ENCODE measurements at regions not wholly inside any gene's neighbourhood (a gene's known extent, or its start where the extent isn't known, plus 50 kb on each side); places are given as distances from the start of the nearest gene placed in this dataset.

- ATAC-seq: no peak
- TF ChIP-seq ZNF565 (CRISPR knock-in tag; conservative IDR thresholded peaks at IDR 0.05; ENCODE audit: low read depth) (no peak), TSHZ2 (CRISPR knock-in tag; IDR thresholded peaks at IDR 0.05) (no peak), CSRNP3 (CRISPR knock-in tag; IDR thresholded peaks at IDR 0.05) (no peak), GLIS3 (CRISPR knock-in tag; IDR thresholded peaks at IDR 0.05) (no peak), TOX (CRISPR knock-in tag; IDR thresholded peaks at IDR 0.05; ENCODE audit: borderline replicate concordance) (no peak), SNAI2 (CRISPR knock-in tag; IDR thresholded peaks at IDR 0.05) (no peak), ESRRG (CRISPR knock-in tag; IDR thresholded peaks at IDR 0.05) (no peak), ISL1 (CRISPR knock-in tag; IDR thresholded peaks at IDR 0.05) (no peak), TCF4 (CRISPR knock-in tag; IDR thresholded peaks at IDR 0.05; ENCODE audit: borderline replicate concordance) (no peak), PPARA (CRISPR knock-in tag; IDR thresholded peaks at IDR 0.05; ENCODE audit: borderline replicate concordance) (no peak), BACH2 (CRISPR knock-in tag; IDR thresholded peaks at IDR 0.05; ENCODE audit: borderline replicate concordance) (no peak), CSDC2 (CRISPR knock-in tag; IDR thresholded peaks at IDR 0.05) (no peak), ZNF70 (CRISPR knock-in tag; IDR thresholded peaks at IDR 0.05) (no peak), OSR1 (CRISPR knock-in tag; IDR thresholded peaks at IDR 0.05) (no peak), RARB (CRISPR knock-in tag; IDR thresholded peaks at IDR 0.05) (no peak), ZFP30 (CRISPR knock-in tag; IDR thresholded peaks at IDR 0.05) (no peak), CREB5 (CRISPR knock-in tag; IDR thresholded peaks at IDR 0.05; ENCODE audit: low read depth) (no peak), POU6F1 (CRISPR knock-in tag; IDR thresholded peaks at IDR 0.05; ENCODE audit: borderline replicate concordance, low read depth) (no peak)
Measured at GRCh38 chr5:166722939-166723338, 1568.5 kb upstream of the WWC1 start.

- ATAC-seq: no peak
- no peak for TF ChIP-seq PATZ1 (CRISPR knock-in tag; IDR thresholded peaks at IDR 0.05; ENCODE audit: borderline replicate concordance)
- TF ChIP-seq ESRRG (CRISPR knock-in tag; IDR thresholded peaks at IDR 0.05): no peak
- TF ChIP-seq RARB (CRISPR knock-in tag; IDR thresholded peaks at IDR 0.05): no peak
- TF ChIP-seq ARNTL (CRISPR knock-in tag; IDR thresholded peaks at IDR 0.05; ENCODE audit: borderline replicate concordance, low read depth): no peak
- no peak for TF ChIP-seq ZNF70 (CRISPR knock-in tag; IDR thresholded peaks at IDR 0.05)
- no peak for TF ChIP-seq ZC3H10 (CRISPR knock-in tag; IDR thresholded peaks at IDR 0.05)
- TF ChIP-seq ZNF565 (CRISPR knock-in tag; conservative IDR thresholded peaks at IDR 0.05; ENCODE audit: low read depth): no peak
- no peak for TF ChIP-seq CSRNP3 (CRISPR knock-in tag; IDR thresholded peaks at IDR 0.05)
Measured at GRCh38 chr5:166724284-166724683, 1567.2 kb upstream of the WWC1 start.

Measured in SK-N-SH treated with all-trans-retinoic acid at 6 μM for 48 hours (cell line).